ENCODE measurements at regions not wholly inside any gene's neighbourhood (a gene's known extent, or its start where the extent isn't known, plus 50 kb on each side); places are given as distances from the start of the nearest gene placed in this dataset.

DNA sequence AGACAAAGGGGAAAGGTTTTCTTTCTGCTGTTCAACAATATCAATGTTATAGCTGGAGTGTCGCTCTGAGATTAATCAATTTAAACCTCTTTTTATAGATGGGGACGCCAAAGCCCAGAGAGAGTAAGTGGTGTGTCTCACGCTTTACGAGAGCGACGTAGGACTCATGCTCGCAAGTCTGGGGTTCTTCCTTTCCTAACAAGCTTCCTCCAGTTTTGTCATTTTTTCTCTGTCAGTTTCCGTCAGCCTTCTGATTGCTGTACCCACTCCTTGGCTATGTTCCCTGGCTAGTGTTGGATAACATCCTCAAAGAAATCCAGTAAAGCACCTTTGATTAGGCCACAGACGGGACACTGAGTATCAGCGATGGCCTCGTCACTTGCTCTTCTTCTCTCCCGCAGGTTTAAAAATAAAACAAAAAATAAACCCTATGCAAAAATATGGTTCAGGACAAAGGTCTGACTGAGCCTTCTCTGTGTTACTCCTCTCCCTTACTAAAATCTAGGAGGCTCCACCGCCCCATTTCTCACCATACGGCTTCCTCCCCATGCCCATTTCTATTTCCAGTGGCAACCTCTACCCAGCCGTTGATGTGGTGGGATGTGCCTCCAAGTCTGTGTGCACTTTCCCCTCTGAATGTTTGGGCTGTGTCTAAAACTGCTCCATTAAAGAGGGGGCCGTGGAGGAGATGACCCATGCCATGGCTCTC lies 172.7 kb upstream of the PARP11 start:
- no peak for DNase-seq

DNA sequence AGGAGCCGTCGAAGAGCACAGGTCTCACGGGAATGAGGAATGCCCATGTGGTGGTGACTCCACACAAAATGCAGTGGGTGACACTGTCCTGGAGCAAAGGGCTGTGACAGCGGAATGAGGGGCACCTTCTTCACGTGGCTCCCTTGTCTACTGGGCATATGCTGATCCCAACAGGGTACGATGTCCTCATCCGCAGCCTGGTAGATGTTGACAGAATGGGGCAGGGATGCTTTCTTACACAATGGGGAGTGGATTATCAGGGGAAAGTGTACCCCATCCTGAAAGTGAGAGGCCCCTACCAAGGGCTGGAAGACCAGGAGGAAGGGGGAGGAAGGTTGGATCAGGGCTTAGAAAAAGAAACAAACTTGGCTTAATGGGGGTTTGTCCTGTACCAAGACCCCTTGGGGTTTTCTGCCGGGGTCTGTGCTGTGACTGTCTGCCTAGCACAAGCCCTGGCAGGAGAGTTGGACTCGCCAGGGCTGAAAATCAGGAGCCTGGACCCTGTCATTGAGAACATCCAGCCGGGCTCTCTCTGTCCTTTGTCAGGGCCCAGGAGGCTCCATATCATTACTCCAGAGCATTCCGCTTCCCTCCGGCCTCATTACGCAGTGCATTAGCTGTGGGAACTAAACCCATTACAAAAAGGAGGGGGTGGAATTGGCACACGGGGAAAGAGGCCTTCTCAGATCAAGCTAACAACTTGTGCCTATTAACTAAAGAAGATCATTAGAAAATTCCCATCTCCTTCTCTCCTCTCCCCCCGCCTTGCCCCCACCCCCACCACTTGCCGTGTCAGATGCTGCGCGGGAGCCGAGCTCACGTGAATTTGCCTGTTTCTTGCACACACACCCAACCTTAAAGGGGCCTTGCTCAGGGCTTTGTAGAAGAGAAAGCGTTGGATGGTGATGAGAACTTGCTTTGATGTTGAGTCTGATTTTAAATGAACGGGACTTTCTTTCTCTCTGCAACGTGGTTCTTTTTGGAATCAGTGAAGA lies 171.8 kb upstream of the PARP11 start:
- no peak for DNase-seq

DNA sequence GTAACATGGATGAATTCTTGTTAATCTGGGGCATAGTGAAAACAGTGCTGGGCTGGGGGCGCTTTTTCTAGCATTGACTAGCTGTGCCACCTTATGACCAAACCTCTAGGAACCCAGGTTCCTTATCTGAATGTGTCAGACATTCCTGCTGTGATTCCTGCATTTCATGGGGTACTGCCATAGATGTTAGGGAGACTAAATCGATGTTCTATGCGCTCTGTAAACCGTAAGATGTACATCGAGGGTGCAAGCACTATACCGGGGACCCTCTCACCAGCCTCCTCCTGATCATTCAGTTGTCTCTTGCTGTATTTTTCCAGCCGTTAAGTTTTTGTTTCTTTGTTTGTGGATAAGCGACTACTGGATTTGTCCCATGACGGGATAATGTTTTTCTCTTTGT lies 170.9 kb upstream of the PARP11 start:
- DNase-seq: no peak

DNA sequence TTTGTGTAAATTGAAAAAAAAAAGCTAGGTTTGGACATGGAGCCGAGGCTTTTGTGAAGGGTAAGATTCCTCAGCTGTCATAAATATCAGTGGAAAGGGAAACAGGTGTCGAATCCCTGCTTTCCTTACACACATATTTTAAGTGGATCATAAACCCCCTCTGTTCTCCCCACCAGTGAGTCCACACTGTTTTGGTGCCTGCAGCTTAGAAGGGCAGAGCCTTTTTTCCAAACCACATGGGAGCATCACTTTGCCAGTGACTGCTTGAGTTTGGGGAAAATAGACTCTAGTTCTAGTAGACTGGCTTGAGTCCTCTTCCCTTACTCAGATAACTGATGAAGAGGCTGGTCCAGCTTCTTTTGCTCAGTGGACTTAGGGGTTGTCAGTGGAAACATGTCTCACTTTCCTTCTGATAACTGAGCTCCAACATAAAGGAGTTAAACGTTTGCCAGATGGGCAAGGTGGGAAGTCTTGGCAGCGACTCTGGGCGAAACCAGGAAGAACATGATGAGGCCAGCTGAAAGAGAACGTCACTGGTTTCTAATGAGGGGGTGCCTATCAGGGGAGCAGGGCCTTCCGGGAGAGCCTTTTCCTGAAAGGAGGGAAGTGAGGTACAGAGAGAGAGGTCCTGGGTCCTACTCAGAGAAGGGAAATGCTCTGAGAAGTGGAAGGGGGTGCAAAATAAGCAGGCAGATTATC lies 168.1 kb upstream of the PARP11 start:
- no peak for DNase-seq

DNA sequence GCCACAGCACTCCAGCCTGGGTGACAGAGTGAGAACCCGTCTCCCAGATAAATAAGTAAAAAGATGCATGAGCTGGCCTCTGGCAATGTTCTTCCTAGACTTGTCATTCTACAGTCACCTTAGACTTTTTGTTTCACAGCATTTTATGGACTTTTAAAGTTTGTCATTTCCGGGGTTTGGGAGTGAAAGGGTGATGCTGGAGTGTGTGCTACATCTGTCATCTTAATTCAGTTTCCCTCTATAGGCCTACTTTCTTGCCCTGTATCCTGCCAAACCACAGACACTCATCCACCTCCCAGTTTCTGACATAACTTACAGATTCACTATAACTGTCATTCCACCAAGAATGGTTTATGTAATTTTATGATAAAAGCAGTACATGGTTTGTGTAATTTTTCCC lies 166.7 kb upstream of the PARP11 start:
- no peak for DNase-seq

DNA sequence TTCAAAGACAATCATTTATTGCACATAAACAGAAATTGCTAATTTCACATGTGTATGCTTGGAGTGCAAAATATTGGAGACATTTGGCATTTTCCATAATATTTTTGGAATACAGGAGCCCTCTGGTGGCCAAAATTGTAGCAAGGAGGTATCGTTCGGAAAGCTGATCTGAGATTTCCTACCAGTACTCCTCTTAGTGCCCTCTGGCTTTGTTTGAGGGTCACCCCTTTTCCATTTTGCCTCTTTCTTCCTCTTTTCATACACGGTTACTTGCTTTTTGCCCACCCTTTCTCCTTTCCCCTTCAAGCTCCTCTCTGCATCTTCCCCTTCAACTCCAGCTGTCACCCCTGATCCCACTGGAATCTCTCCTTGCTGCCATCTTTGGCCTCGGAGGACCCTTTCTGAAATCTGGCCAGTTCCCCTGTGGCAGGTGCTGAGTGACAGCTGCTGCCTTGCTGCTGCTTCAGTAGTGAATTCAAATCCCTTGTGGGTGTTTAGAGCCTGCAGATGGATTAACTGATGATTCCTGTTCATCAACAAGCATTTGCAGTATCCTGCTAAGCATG lies 164.6 kb upstream of the PARP11 start:
- no peak for DNase-seq

DNA sequence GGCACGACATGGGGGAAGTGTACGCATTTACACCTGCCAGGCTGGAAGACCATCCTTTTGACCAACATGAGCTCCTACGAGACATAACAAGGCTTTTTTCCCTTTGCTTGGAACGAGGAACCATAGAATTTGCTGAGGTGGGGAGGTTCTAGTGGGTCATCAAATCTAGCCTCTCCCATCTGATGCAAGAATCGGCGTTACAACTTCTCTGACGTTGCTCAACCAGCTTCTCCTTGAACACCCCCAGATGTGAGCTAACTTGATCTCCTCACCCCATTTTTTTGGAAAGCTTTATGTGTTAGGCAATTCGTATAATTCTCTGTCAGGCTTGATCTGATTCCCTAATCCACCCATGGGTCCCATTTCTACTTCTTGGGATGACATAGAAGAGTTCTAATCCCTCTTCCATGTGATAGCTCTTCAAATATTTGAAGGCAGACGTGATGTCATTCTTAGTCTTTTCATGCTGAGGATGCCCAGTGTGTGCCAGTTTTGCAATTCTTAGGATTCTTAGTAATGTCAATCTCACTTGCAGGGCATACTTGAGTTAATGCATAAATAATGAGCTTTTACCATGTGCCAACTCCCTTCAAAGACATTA lies 163.6 kb upstream of the PARP11 start:
- DNase-seq: no peak

DNA sequence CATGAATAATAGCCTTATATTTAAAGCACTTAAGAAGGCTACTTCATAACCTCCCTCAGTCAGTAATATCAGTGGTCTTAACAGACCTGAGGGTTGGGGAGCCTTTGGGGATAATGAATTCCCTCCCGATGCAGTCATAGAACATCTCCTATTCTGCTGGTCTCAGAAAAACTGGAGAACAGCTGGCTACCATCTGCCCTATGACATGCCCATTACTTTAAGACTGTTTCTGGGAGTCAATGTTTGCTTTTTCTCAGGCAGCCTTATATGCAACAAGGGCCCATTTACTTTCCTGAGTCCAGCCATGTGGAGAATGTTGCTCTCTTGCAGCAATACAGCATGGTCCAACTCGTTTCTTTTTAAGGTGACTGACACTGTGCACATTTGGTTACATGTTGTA lies 161.7 kb upstream of the PARP11 start:
- no peak for DNase-seq

DNA sequence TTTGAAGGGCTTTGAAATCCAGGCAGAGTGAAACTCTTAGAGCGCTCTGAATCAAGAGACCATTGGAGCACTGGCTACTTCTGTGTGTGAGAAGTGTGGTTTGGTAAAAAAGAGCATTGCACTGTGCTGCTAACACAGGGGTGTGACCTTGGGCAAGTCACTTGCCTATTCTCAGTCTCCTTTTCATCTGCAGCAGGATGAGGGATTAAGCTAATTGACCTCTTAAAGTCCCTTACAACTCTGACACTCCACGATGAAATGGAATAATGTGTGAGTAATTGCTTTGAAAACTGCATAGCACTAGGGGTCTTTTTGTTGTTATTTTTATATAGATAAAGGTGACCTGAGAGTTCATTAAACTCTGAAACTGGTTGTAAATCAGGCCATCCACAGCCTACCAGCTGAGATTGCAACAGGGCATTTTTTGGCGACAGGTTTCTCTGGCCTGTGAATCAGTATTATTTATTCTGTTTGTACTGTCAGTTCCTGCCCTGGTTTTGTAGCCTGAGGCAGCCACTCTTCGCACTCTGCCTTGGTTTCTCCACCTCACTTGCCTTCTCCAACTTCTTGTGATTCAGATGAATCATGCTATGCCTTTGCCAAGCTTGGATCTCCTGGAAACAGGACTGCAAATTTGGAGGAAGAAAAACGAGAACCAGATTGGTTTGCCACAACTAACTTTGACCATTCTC lies 159.9 kb upstream of the PARP11 start:
- DNase-seq: no peak

DNA sequence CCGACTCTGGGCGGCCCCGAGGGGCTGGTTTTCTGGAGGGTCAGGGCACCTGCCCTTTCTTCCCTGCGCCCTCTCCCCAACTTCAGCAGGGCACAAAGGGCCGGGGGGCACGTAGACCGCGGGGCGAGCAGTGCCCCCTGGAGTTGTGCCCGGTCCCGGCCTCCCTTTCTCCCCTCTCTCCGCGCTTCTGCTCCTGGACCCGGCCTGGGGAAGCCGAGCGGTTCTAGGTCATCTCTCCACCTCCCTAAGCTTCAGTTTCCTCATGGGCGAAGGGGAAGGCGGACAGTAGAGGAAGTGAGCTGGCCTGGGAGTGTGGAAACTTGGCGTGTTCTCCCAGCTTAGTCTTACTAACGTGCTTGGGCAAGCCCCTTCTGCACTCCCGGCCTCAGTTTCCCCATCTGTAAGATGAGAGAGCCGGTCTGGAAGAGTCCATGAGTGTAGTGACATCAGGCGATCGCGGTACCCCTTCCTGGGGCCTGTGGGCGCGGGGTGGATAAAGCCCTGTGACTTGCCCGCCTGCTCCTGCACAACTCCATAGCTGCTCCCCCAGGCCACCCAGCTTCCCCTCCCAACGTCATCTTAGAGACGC lies 158.6 kb upstream of the PARP11 start:
- no peak for DNase-seq

DNA sequence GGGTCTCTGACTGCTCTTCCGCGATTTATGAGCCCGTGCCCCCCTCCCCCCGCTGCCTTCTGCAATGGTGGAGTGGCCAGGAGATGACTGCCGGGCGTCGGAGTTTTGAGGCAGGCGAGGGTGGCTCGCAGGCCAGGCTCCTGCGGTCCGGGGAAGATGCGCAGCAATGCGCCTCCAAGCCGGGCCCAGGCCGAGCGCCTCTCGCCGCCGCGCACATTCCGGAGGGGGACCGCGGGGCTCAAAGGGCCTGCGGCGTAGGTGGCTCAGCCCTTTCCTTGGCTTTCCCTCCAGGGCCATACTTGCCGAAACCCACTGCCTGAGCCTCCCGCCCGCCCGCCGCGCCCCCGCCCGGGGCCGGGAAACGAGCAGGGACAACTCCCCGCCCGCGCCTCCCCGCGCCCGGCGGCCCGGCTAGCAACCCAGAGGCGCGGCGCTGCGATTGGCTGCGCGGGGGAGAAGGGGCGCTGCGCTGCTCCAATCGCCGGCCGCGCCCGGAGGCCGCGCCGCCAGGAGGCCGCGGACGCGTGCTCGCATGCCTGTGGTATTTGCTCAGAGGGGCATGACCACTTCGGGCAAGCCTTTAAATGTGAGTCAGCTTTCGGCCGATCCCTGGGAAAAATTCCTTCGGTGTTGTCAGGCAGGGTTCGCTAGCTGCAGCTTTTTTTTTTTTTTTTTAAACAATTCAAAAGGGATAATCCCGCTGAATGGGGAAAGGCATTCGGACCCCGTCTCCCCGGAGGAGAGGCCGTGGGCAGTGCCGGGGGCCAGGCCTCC lies 157.9 kb upstream of the PARP11 start:
- no peak for DNase-seq

DNA sequence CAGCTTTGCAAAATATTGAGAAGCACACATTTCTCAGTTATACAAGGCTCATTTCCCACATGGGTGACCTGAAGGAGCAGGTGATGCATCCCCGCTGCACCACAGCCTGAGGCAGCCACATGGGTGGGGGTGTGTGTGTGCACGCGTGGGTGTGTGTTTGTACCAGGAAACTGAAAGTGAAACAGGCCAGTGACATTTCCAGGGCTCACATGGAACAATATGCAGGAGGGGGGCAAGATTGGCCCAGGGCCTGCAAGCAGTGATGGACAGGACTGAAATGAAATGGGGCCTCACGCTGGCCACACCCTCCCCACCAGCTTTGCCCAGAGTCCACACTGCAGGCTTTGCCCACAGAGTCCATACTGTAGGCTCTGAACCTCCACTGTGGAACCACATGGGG lies 154.2 kb upstream of the PARP11 start:
- DNase-seq: no peak

DNA sequence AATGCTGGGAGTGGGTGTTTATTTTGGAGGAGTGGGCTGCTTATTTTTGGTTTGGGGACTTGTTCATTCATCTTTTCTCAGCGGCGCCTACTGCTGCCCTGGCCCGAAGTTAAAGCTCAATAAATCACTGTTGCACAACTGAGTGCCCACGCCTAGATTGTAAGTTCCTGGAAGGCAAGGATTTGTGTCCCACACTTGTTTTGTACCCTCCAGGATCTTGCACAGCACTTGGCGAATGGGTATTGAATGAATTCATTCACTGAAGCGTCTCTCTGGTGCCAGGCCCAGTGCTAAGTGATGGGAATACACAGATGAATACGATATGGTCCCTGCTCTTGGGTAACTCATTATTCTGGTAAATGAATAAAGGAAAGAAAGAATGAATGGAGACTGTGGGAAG lies 153.3 kb upstream of the PARP11 start:
- DNase-seq: no peak

DNA sequence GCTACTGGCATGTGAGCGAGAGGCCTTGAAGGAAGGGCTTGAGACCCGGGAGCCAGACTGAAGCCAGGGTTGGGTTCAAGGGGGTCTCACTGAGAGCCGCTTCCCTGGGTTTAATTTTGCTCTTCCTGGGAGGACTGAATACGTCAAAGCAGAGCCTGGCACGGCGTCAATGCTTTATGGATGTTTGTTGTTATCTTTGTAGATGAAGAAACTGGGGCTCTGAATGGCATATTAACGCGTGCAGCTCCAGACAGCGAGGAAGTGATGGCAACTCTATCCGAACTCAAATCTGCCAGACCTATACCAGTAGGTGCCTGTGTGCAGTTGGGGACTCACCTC lies 152.8 kb upstream of the PARP11 start:
- DNase-seq: no peak

DNA sequence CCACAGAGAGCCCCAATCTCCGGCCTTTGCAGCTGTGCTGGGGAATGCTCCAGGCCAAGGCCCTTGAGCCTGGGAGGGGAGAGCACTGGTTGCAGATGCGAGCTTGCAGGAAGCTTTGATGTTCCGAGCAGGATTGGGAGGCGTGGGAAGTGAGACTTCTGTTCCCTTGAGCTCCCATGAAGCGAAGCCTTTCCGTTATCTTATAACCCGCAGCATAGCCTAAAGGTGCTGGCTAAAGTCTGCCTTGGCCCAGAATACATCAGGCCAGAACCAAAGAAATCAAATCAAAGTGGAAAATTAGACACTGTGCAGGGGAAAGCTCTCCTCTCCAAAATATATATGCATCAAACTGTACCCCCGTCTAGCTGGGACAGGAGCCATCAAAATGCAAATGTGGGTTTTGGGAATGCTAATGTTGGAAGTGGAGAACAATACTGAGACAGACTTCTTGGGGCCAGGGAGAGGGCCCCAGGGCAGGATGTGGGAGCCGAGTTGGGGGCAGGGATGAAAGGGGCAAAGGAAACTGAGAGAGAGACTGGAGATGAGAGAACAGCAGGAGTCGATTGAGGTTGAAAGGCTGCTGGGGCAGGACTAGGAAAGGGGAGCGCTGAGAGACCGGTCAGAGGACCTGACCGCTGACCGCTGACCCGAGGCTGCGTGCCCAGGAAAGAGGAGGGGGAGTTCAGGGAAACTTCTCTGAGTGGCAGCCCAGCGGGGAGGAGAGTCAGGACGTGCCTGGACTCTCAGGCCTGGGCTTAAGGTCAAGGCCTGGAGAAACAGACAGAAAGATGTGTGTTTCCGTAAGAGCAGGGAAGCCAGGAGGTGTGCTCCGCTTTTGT lies 152.2 kb upstream of the PARP11 start:
- no peak for DNase-seq

DNA sequence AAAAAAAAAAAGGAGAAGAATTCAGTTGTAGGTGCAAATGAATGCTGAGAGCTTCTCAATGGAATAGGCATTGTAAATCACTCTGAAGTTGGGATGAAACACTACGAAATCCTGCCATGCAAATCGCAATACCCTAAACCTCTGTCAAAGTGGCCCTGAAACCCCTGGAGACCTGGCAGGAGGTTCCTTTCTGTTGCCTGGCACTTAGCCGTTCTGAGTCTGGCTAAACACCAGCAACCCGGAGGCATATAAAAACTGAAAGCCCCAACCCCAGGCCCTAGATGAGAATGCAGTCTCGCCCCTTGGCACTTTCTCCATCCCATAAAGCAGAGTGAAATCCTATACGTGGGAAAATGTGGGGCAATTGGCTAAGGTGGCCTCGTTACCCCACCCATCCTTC lies 151.5 kb upstream of the PARP11 start:
- no peak for DNase-seq

DNA sequence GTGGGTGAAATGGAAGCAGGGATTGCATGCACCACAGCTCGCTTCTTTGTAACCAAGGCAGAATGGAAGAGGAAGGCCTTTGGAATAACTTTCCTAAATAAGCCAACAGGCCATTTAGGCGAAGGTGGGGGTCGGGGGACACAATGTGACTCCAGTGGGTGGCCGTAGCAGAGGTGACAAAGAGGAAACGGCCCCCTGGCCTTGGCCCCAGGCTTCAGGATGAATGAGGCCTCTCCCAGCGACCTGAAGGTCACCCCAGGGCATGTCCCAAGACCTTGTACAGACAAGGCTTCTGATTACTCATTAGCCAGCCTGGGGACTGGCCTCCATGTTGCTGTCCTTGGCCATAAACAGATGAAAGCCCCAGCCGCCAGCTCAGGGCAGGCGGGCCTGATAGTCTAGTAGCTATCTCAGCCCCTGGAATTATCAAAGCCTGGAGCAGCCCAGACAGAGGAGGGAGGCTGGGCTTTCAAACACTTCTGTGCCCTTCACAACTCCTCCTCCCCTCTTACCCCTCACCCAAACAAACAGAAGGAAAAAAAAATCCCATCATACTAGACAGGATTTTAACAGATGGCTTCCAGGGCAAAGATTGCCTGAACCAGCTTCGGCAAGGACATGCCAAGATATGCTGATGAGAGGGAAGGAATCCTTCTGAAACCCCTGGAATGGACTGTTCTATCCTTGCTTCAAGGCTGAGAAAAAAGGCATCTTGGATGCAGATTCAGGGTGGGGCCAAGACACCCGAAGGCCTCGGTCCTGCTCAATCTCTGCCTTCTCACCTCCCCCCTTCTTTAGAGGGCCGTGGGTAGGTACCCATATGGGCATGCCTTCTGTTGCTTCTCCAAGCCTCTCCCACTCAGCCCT lies 142.3 kb upstream of the PARP11 start:
- DNase-seq: no peak

DNA sequence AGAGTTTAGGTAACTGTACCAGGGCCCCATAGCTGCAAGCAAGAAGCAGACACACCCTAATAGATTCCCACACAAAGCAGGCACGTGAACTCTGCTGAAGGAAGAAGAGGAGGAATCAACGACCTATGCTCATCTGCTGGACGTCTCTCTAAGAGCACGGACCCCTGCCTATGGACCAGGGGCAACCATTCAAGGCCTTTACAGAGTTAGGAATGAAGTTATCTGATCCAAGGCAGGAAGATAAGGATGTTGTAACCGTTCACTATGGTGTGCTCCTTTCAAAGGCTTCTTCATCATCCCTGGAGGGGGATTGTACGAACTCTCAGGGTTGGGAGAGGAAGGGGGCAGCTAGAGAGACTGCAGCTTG lies 141.6 kb upstream of the PARP11 start:
- no peak for DNase-seq

DNA sequence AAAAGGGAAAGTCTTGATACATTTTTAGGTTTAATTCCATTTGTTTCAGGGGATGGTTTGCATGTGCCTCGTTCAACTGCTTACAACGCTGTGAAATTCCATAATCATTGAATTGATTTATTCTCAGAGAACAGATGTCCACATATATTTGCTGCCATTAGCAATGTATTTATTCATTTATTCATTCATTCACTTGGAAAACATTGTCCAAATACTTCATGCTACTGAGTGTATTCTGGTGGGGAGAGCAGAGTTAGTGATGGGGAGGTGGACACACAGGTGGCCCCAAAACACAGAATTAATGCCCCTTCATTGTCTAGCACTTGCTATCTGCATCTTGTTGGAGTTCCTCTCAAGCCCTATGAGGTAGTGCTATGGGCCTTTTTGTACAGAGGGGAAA lies 141.2 kb upstream of the PARP11 start:
- no peak for DNase-seq
